SU-DHL-6 (cell line): ENCODE measurements at regions not wholly inside any gene's neighbourhood (a gene's known extent, or its start where the extent isn't known, plus 50 kb on each side); places are given as distances from the start of the nearest gene placed in this dataset.

Source experiments
- H2AFZ ChIP-seq: fragments of 200-600 bp; sonication (generic); 2 replicates; pipeline ENCODE4 v1.6.1; 2014; ENCODE audit warnings: low read depth, mild to moderate bottlenecking, moderate library complexity, mixed read lengths, antibody characterized with exemption, low read length; ENCODE audit not compliant: severe bottlenecking
- H3F3A ChIP-seq: fragments of 200-600 bp; shearing (Covaris generic); 2 replicates; pipeline ENCODE4 v1.6.0; 2016; ENCODE audit warnings: antibody characterized with exemption, mild to moderate bottlenecking; ENCODE audit not compliant: insufficient read depth
- H3K27ac ChIP-seq: fragments of 200-600 bp; sonication (generic); 2 replicates; pipeline ENCODE4 v1.5.1; 2016; ENCODE audit warnings: low read depth, mild to moderate bottlenecking, low read length, moderate library complexity, mixed read lengths
- H3K27me3 ChIP-seq: fragments of 200-600 bp; sonication (generic), shearing (Covaris generic); 2 replicates; pipeline ENCODE4 v1.6.0; 2014; ENCODE audit warnings: mild to moderate bottlenecking, low read length
- H3K36me3 ChIP-seq: fragments of 200-600 bp; sonication (generic); 2 replicates; pipeline ENCODE4 v1.6.1; 2014; ENCODE audit warnings: mild to moderate bottlenecking, low read length, mixed read lengths
- H3K4me2 ChIP-seq: fragments of 300-600, 200-600 bp; shearing (Covaris generic), sonication (generic); 2 replicates; pipeline ENCODE4 v1.6.0; 2014; ENCODE audit warnings: low read length, low read depth, mild to moderate bottlenecking; ENCODE audit not compliant: poor library complexity, severe bottlenecking
- H3K4me3 ChIP-seq: fragments of 200-600 bp; sonication (generic); 2 replicates; pipeline ENCODE4 v1.5.1; 2014; ENCODE audit warnings: antibody characterized with exemption, low read length, mild to moderate bottlenecking, mixed read lengths; ENCODE audit not compliant: insufficient read depth, poor library complexity, severe bottlenecking
- H3K79me2 ChIP-seq: fragments of 200-600 bp; sonication (generic); 2 replicates; pipeline ENCODE4 v1.6.1; 2014; ENCODE audit warnings: mild to moderate bottlenecking, low read length, moderate library complexity; ENCODE audit not compliant: insufficient read depth
- H3K9ac ChIP-seq: fragments of 200-600 bp; sonication (generic); 2 replicates; pipeline ENCODE4 v1.7.0; 2014; ENCODE audit warnings: mild to moderate bottlenecking, low read length
- H3K9me2 ChIP-seq: fragments of 200-600 bp; sonication (generic); replicated peaks from 2 replicates; pipeline ENCODE4 v1.6.1; 2014; ENCODE audit warnings: low read length; ENCODE audit not compliant: insufficient read depth
- H3K9me3 ChIP-seq: fragments of 200-600 bp; sonication (generic); 2 replicates; pipeline ENCODE4 v1.6.1; 2014; ENCODE audit warnings: low read length, mixed read lengths; ENCODE audit not compliant: insufficient read depth
- H4K20me1 ChIP-seq: fragments of 200-600 bp; sonication (generic); 2 replicates; pipeline ENCODE4 v1.6.1; 2014; ENCODE audit warnings: low read depth, mild to moderate bottlenecking, antibody characterized with exemption, low read length, moderate library complexity, mixed read lengths
- EZH2phosphoT487 ChIP-seq: fragments of 200-600 bp; sonication (generic), shearing (Covaris generic); conservative IDR thresholded peaks from 2 replicates; pipeline ENCODE4 v1.6.1; 2018; ENCODE audit warnings: mild to moderate bottlenecking, antibody characterized with exemption, low read length, moderate library complexity, mixed read lengths
- TF ChIP-seq, protein P1 (sequence below): fragments of 200-600 bp; sonication (generic); IDR thresholded peaks from one replicate; pipeline ENCODE4 v1.5.1; 2017; ENCODE audit warnings: antibody characterized with exemption, mild to moderate bottlenecking, low read length, moderate library complexity; ENCODE audit not compliant: insufficient read depth, poor library complexity, severe bottlenecking

DNA sequence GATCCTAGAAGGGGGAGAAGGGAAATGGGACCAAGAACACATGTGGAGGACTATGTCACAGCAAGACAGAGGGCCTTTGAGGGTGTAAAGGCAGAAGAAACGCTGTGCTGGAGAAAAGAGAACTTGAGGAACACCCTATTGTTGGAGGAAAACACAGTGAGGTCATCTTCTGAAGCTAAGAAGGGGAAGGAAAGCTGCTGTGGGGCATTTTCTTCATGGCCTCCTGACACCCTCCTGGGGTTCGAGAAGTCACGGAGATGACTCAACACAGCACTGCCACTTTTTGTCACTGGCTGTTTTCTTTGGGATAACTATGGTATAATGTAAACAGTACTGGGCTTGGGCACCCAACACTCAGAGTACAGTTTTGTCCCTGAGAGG lies 492.6 kb upstream of the CADM1 start:
- TF ChIP-seq, protein P1, sequence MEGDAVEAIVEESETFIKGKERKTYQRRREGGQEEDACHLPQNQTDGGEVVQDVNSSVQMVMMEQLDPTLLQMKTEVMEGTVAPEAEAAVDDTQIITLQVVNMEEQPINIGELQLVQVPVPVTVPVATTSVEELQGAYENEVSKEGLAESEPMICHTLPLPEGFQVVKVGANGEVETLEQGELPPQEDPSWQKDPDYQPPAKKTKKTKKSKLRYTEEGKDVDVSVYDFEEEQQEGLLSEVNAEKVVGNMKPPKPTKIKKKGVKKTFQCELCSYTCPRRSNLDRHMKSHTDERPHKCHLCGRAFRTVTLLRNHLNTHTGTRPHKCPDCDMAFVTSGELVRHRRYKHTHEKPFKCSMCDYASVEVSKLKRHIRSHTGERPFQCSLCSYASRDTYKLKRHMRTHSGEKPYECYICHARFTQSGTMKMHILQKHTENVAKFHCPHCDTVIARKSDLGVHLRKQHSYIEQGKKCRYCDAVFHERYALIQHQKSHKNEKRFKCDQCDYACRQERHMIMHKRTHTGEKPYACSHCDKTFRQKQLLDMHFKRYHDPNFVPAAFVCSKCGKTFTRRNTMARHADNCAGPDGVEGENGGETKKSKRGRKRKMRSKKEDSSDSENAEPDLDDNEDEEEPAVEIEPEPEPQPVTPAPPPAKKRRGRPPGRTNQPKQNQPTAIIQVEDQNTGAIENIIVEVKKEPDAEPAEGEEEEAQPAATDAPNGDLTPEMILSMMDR = no peak
- TF ChIP-seq EZH2phosphoT487 = no peak
- H3K36me3 ChIP-seq = no peaks in the 10 kb centered on the region
- no peak overlapping the region for H2AFZ ChIP-seq
- H3K27ac ChIP-seq = no peak overlapping the region
- no peaks in the 10 kb centered on the region for H3K9me2 ChIP-seq
- H3F3A ChIP-seq = no peaks in the 10 kb centered on the region
- no peaks in the 10 kb centered on the region for H3K9me3 ChIP-seq
- no peak overlapping the region for H3K9ac ChIP-seq
- no peak overlapping the region for H3K4me2 ChIP-seq
- H3K79me2 ChIP-seq = no peaks in the 10 kb centered on the region
- H3K4me3 ChIP-seq = no peak overlapping the region
- H4K20me1 ChIP-seq = no peaks in the 10 kb centered on the region
- no peaks in the 10 kb centered on the region for H3K27me3 ChIP-seq

DNA sequence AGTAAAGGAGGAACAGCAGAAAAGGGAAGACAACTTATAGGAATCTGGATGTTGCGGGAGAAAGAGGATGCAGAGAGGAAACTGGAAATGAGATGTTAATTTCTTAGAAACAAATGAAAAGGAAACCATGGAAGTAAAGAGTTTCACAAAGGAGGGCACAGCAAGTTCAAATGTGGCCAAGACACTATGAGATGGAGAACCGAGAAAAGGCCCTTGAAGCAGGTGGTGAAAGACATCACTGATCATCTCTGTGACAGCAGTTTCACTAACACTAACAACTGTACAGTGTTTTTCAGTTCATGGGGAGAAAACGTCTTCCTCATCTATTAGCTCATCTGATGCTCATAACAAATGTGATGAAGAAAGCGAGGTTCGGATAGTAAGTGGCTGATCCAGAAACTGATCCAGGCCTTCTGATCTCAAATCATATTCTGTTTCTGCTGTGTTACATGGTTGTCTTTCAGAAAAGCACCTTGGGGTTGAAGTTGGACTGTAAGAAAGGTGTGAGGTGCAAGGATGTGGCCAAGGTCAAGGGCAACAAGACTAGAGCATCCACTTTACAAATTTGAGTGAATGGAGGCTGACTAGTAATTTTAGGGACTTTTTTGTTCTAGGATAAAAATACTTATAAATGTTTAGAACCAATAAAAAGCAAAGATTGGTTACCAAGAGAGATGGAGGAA lies 492.1 kb upstream of the CADM1 start:
- Histone ChIP-seq H3K9me2 (no peaks in the 10 kb centered on the region), H3K27me3 (no peaks in the 10 kb centered on the region), H3F3A (no peaks in the 10 kb centered on the region), H3K27ac (no peak overlapping the region), H4K20me1 (no peaks in the 10 kb centered on the region), H3K9ac (no peak overlapping the region), H3K9me3 (no peaks in the 10 kb centered on the region), H2AFZ (no peak overlapping the region), H3K36me3 (no peaks in the 10 kb centered on the region), H3K79me2 (no peaks in the 10 kb centered on the region), H3K4me3 (no peak overlapping the region), H3K4me2 (no peak overlapping the region)
- TF ChIP-seq, protein P1 = no peak
- TF ChIP-seq EZH2phosphoT487 = no peak

DNA sequence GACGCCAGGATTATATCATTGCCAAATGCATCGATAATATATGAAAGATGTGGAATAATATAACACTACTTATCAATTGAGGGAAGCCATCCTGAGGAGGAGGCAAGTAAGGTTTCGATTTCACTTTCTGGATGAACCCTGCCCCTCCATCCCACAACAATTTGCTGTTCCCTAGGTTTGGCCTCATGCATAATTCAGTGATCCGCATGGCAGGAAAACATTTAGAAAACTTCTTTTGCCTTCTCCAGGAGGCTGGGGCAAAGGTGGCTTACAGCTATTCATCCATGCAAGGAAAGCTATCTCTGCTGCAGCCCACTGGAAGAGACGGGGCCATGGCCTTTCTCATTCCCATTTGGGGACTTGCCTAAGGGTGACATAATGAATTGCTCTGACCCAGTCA lies 489.4 kb upstream of the CADM1 start:
- H2AFZ ChIP-seq = no peak overlapping the region
- no peak overlapping the region for H3K9ac ChIP-seq
- H3K79me2 ChIP-seq = no peaks in the 10 kb centered on the region
- H3K27ac ChIP-seq = no peak overlapping the region
- H3K4me3 ChIP-seq = no peak overlapping the region
- TF ChIP-seq EZH2phosphoT487 = no peak
- TF ChIP-seq, protein P1 = no peak
- no peaks in the 10 kb centered on the region for H3K27me3 ChIP-seq
- no peaks in the 10 kb centered on the region for H3F3A ChIP-seq
- H4K20me1 ChIP-seq = no peaks in the 10 kb centered on the region
- H3K9me2 ChIP-seq = no peaks in the 10 kb centered on the region
- H3K9me3 ChIP-seq = no peaks in the 10 kb centered on the region
- H3K36me3 ChIP-seq = no peaks in the 10 kb centered on the region
- no peak overlapping the region for H3K4me2 ChIP-seq
